HG03066 (cell line): ENCODE measurements at regions not wholly inside any gene's neighbourhood (a gene's known extent, or its start where the extent isn't known, plus 50 kb on each side); places are given as distances from the start of the nearest gene placed in this dataset.

ENCODE experiments used
- ATAC-seq: cut with Tn5 transposase; IDR thresholded peaks from one replicate; pipeline ENCODE4 v1.9.1; 2021; ENCODE audit warnings: low read depth; ENCODE audit not compliant: unreplicated experiment

DNA sequence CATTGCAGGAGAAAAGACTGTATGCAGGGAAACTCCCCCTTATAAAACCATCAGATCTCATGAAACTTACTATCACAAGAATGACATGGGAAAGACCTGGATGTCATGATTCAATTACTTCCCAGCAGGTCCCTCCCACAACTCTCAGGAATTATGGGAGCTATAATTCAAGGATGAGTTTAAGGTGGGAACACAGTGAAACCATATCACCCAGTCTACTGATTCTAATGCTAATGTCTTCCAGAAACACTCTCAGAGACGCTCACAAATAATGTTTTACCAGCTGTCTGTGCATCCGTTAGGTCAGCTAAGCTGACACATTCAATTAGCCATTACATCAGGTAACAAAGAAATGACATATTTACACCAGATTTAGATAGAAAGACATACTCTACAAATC, 637.9 kb downstream of the NLGN4Y start:
- no peak for ATAC-seq

DNA sequence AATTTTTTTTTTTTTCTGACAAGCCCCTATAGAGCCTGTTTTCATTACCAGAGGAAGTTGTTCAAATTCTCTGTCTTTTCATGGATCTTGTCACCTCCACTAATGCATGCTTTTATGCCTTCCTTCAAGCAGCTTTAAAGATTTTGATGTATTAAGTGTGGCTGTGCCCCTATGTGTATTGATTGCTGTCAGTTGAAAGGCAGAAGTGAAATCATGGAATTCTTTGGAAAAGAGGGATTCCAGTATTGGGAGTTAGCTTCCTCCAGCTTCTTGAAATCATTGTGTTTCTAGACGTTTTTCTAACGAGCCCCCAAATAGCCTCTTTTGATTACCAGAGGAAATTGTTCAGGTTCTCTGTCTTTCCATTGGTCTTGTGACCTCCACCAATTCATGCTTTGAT, 655.6 kb downstream of the NLGN4Y start:
- no peak for ATAC-seq

DNA sequence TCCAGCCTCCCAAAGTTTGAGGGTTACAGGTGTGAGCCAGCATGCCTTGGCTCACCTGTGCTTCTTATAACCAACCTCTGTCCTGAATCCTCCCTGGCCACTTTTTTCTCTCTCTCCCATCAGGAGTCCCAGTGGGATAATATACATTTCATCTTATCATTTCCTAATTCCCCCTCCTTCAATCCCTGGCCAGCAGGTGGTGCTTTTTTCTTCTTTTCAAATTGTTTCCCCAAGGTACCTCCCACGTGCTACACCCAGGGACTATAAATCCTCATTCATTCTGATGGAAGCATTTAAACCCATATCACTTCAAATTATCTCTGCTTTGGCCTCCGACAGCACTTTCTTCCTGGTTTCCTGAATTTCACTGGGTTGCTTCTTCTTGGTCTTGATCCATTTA, 704.7 kb downstream of the NLGN4Y start:
- ATAC-seq: no peak

DNA sequence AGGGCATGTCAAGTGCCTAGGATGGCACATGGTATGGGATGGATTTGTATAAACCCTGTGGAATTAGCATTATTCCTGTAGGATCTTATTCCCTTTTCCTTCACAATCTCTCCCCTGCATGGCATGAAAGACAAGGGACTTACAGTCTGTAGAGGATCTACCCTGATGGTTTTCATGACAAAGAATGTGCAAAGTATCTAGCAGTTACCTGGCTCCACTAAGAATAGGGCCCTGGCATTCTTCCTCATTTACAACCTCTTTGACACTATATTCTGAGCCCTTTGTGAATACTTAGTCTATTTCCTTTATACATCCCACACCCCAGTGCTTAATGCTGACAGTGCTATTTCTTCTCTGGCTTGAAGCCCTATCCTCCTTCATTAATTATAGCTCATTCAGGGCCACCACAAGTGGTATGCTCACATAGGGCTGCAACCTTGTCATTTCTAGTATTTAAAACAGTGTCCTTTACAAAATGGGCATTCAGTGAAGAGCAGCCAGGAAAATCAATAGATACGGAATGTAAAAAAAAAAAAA, 715.3 kb downstream of the NLGN4Y start:
- no peak for ATAC-seq

- ATAC-seq: no peak
Measured at GRCh38 chrY:15259286-15259685, 735.0 kb downstream of the NLGN4Y start.

GRCh38 chrY:15286572-15286971, 762.2 kb downstream of the NLGN4Y start:
- no peak for ATAC-seq

DNA sequence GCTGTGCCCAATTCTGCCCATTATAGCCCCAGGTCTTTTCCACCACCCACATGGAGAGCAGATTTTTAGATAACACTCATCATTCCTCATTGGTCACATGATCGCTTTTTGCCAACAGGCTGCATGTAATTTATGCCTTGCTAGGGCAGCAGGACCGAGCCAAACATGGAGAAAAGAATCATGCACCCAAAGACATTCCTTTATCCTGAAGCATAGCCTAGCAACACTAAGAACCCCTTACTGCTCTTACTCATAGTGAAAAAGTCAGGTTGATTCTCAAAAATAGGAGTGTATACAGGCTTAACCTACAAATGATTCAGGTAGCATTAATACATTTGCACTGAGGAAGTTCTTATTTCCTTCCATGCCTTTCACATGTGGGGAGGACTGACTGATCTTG, 765.5 kb downstream of the NLGN4Y start:
- ATAC-seq: no peak

- ATAC-seq: no peak
Measured at GRCh38 chrY:15292881-15293280, 768.6 kb downstream of the NLGN4Y start.

DNA sequence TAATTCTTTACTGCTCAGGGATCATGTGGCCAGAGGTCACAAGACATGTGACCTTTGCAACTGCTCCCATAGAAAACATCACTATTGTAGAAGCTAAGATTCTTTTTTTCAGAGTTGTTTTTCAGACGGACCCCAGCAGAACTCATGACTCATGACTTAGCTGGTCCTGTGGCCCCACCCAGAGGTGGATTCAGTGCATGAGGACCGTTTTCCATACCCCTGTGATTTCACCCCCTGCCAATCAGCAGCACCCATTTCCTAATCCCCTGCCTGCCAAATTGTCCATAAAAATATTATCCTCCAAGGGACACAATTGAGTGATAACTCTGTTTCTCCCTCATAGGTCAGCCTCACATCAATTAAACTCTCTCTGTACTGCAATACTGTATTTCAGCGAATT, 777.5 kb downstream of the NLGN4Y start:
- ATAC-seq: no peak

DNA sequence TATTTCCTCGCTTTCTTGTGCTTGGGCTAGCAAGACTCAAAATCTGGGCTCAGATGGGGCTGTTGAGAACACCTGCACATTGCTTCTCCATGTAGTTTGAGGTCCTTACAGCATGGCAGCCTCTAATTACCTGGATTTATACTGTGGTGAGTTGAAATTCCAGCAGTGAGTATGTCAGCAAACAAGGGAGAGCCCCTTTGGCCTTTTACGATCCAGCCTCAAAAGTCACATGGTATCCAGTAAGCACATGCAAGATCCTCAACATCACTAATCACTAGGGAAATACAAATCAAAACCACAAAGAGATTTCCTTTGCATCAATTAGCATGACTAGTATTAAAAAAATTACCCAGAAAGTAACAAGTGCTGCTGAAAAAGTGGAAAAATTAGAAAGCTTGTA, 787.8 kb downstream of the NLGN4Y start:
- no peak for ATAC-seq

GRCh38 chrY:15324189-15324588, 799.9 kb downstream of the NLGN4Y start:
- no peak for ATAC-seq

GRCh38 chrY:15325201-15325600, 800.9 kb downstream of the NLGN4Y start:
- ATAC-seq: no peak

DNA sequence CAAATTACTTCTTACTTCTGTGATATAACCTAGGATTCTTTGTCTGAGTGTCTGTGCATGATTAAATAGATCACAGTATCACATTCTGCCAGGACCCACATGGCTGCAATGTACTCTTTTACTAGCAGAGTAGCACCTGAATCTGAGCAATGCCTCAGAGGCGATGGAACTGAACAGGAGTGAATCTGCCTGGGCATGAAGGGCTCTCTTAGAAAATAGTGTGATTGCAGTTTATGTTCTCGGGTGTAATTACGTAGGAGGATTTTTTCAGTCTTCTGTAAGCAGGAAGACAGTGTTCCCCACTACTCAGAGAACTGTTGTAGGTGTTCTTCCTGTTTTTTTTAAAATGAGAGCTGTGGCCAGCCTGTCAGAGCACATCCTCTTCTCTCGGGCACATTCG, 802.3 kb downstream of the NLGN4Y start:
- no peak for ATAC-seq

DNA sequence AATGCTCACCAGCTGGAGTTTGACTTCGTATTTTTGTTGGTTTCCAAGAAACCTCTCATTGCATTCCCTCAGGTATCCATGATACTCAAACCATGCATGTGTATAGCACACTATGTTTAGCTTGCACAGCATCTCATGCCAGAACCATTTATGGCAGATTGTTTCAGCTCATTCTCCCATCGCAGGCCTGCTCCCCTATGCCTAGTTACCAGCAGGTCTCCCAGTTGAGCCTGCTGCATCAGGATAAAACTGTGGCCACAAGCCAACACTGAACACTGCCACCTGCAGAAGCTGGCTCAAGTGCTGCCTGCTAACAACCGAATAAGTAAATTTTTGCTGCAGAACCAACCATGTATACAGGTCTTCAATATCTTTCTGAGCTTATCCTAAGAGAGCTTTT, 804.5 kb downstream of the NLGN4Y start:
- no peak for ATAC-seq

DNA sequence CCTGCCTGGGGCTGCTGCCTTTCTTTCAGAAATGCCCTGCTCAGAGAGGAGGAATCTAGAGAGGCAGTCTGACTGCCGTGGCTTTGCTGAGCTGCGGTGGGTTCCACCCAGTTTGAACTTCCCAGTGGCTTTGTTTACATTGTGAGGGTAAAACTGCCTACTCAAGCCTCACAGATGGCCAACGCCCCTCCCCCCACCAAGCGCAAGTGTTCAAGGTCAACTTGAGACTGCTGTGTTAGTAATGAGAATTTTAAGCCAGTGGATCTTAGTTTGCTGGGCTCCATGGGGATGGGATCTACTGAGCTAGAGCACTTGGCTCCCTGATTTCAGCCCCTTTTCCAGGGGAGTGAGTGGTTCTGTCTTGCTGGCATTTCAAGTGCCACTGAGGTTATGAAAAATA, 819.2 kb downstream of the NLGN4Y start:
- no peak for ATAC-seq

GRCh38 chrY:15345471-15346155, 821.3 kb downstream of the NLGN4Y start:
- ATAC-seq: no peak

DNA sequence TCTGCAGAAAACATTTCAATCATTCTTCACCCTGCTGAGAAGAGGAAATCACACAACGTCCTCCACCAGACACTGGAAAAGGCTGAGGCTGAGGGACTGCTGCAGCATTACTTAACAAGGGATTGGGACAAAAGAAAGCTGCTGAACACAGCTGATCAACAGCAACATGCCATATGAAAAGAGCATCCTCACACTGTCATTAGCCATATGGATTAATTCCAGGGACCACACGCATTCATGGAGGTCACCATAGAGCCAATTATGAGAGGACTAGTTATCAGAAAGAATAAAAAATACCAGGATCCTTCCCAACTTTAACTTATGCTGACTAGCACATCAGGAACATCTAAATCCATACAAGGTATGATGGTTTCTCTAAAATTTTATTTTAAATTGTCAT, 825.0 kb downstream of the NLGN4Y start:
- ATAC-seq: no peak

GRCh38 chrY:15355321-15355720, 831.0 kb downstream of the NLGN4Y start:
- no peak for ATAC-seq

DNA sequence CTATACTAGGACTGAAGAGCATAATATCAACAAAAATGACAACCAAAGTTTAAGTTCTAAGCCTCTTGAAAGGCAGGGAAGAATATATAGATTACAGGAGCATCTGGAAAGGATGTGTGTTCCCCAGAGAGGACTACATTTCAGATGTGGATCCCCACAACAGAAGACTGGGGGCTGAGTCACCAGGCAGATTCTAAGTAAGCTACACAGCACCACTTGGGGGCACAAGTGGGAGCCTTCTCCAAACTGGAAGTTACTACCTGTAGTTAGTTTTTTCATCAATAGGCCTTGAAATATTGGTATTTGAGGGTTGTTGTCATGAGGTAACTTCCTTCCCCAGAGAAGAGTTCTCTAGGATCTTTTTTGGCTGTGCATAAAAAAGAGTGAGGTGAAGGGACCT, 836.1 kb downstream of the NLGN4Y start:
- ATAC-seq: no peak

GRCh38 chrY:15364996-15365395, 840.7 kb downstream of the NLGN4Y start:
- no peak for ATAC-seq

DNA sequence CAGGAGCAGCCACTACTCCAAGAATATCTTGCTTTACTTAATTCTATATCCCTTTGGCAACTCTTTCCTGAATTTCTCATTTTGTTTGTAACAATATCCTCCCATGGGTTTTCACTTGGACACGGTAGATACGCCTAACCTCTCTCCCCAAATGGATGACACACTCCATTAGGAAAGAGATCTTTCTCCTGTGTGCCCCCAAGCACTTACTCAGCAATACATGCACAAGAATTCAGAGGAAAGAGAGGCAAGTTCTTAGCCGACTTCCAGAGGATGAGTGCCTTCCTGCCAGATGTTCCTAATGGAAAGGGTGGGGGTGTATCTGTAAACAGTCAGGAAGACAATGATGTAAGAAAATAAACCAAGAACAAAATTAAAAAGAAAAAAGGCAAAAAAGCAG, 844.5 kb downstream of the NLGN4Y start:
- no peak for ATAC-seq

- no peak for ATAC-seq
Measured at GRCh38 chrY:15385178-15385577, 860.8 kb downstream of the NLGN4Y start.
